Activated T-cell treated with anti-CD3 and anti-CD28 coated beads, Interleukin-2, amount 50 U/mL, for 24 hours (primary cell): ENCODE measurements at regions not wholly inside any gene's neighbourhood (a gene's known extent, or its start where the extent isn't known, plus 50 kb on each side); places are given as distances from the start of the nearest gene placed in this dataset.
"Not testable (repeated sequence)": the region's sequence is repeated elsewhere in the genome, so short reads cannot be mapped to it uniquely, and the experiment has no call there.

ENCODE experiments used
- DNase-seq: peaks from one replicate; pipeline ENCODE4 v3.0.0-alpha.2; 2020
- H3K27ac Mint-ChIP-seq: 2 replicates; pipeline ENCODE4 v1.8.0; 2020; ENCODE audit warnings: mild to moderate bottlenecking, mixed read lengths
- H3K27me3 Mint-ChIP-seq: 2 replicates; pipeline ENCODE4 v1.8.0; 2020; ENCODE audit warnings: mixed read lengths
- H3K36me3 Mint-ChIP-seq: 2 replicates; pipeline ENCODE4 v1.8.0; 2020; ENCODE audit warnings: low read depth, mixed read lengths
- H3K4me1 Mint-ChIP-seq: 2 replicates; pipeline ENCODE4 v1.8.0; 2020; ENCODE audit warnings: low read depth, mixed read lengths
- H3K4me3 Mint-ChIP-seq: 2 replicates; pipeline ENCODE4 v1.8.0; 2020; ENCODE audit warnings: mild to moderate bottlenecking, moderate library complexity, mixed read lengths
- H3K9me3 Mint-ChIP-seq: 2 replicates; pipeline ENCODE4 v1.8.0; 2020; ENCODE audit warnings: mixed read lengths

DNA sequence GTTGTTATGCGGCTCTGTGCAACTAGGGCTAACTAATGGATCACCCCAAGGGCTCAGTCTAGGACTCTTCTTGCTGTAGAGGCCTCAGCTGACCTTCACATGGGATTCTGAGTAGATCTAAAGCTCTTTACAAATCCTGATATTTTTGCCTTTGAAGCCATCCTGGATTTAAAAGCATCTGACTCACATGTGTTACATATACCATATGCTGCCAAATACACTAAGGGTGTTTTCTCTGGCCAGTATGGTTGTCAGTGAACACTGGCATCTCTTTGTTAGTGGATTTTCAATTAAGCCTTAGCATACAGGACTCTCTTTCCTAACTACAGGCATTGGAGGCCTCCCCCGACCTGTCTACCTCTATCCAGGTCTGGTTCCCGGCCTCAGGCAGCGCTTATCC lies 992.8 kb upstream of the FANCL start:
- no peaks in the 10 kb centered on the region for H3K9me3 Mint-ChIP-seq
- H3K27me3 Mint-ChIP-seq = no peaks in the 10 kb centered on the region
- no peak for DNase-seq
- no peak overlapping the region for H3K4me3 Mint-ChIP-seq
- H3K36me3 Mint-ChIP-seq = no peaks in the 10 kb centered on the region
- H3K4me1 Mint-ChIP-seq = no peaks in the 10 kb centered on the region
- no peak overlapping the region for H3K27ac Mint-ChIP-seq

DNA sequence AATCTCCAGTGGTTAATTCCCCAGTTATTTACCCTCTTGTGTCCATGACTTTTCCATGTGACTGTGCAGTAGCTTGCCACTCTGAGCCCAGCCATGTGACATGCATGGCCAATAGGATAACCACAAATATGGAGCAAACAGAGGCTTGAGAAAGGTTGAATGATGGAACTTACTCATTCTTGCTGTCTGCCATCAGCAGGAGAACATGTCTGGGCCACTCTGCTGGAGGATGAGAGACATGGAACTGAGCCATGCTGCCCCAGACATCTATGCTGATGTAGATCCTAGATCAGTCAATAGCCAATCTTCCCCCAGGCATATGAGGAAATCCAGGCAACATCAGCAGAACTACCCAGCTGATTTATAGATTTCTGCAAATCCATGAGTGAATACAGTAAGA lies 992.3 kb upstream of the FANCL start:
- no peak overlapping the region for H3K4me3 Mint-ChIP-seq
- H3K9me3 Mint-ChIP-seq = no peaks in the 10 kb centered on the region
- no peaks in the 10 kb centered on the region for H3K4me1 Mint-ChIP-seq
- DNase-seq = no peak
- H3K36me3 Mint-ChIP-seq = no peaks in the 10 kb centered on the region
- no peak overlapping the region for H3K27ac Mint-ChIP-seq
- H3K27me3 Mint-ChIP-seq = no peaks in the 10 kb centered on the region

DNA sequence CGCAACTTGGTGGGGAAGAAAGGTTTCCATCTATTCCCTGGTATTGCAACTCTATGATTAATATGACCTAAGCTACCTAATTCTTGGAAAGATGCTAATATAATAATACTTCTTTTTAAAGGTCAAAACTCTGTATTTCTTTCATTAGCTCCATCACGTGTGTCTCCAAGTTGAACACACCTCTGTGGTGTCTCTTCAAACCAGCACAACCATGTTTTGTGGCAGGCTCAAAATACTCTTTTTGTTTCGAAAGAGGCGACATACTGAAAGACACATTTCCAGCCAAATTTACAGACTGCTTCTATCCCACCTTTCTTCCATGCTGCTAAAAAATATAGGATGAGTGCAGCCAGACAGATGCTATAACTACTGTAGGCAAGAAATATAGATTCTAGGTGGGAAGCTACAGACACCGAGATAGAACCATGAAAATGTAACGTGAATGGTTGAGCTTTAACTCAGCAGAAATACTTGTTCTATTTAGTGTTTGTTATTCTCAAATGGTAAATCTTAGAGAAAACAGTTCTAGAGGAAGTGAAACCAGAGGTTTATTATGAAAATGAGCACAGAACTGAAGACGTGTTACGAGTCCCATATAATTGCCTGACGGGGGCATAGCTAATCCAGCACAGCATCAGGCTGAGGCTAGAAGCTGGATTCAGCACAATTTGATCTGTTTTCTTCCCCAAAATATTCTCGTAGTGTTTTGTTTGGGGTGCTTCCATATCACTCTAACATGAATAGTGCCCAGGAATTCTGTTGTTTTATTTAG lies 991.5 kb upstream of the FANCL start:
- H3K4me3 Mint-ChIP-seq = no peak overlapping the region
- H3K4me1 Mint-ChIP-seq = no peaks in the 10 kb centered on the region
- H3K9me3 Mint-ChIP-seq = no peaks in the 10 kb centered on the region
- no peaks in the 10 kb centered on the region for H3K36me3 Mint-ChIP-seq
- H3K27ac Mint-ChIP-seq = no peak overlapping the region
- no peak for DNase-seq
- no peaks in the 10 kb centered on the region for H3K27me3 Mint-ChIP-seq

DNA sequence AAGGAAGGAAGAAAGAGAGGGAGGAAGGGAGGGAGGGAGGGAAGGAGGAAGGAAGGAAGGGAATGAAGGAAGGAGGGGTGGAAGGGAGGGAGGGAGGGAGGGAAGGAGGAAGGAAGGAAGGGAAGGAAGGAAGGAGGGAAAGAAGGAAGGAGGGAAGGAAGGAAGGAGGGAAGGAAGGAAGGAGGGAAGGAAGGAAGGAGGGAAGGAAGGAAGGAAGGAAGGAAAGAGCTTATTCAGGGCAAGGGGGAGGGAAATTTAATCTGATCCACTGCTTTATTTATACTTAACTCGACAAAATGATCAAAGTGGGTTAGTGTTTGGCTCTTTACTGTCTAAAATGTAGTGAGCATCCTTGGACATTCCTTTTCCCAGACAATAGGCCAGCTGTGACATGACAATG lies 985.2 kb upstream of the FANCL start:
- DNase-seq, H3K27ac Mint-ChIP-seq, H3K9me3 Mint-ChIP-seq, H3K4me3 Mint-ChIP-seq, H3K36me3 Mint-ChIP-seq, H3K4me1 Mint-ChIP-seq, H3K27me3 Mint-ChIP-seq: not testable (repeated sequence)

DNA sequence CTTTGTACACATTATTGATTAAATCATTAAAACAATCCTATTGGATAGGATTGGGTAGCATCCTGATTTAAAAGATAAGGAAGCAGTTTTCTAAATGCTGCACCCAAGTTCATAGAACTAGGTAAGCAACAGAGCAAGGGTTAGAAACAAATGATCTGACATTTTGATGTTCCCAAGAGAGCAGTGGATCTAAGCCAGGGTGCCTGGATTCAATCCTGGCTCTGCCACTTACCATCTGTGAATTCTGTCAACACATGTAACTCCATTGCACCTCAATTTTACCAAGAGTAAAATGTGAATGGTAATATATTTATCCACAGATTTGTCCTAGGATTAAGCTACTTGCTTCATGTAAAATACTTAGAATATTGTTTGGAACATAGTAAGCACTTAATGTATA lies 982.6 kb upstream of the FANCL start:
- DNase-seq = no peak
- no peaks in the 10 kb centered on the region for H3K4me1 Mint-ChIP-seq

DNA sequence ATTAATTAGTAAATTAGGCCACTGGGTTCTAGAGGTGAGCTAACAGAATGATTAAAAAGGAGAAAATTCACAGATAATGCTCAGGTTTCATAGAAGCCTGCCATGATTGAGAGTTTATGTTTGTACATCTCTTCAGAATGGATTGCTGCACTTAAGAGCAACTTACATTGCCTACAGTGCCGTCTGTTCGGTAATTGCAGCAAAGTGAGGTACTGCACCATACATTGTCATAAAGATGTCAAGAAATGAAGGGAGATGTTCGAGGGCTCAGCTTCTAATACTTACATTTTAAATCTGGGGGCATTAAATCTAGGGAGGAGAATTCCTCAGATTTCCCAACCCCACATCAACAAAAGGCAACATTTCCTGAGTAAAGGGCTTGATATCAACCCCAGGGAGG lies 976.2 kb upstream of the FANCL start:
- Mint-ChIP-seq H3K4me3 (no peak overlapping the region), H3K9me3 (no peaks in the 10 kb centered on the region), H3K4me1 (no peaks in the 10 kb centered on the region), H3K36me3 (no peaks in the 10 kb centered on the region), H3K27me3 (no peaks in the 10 kb centered on the region), H3K27ac (no peak overlapping the region)
- DNase-seq = no peak

More for the DNA sequence above, 982.6 kb upstream of the FANCL start:
- no peaks in the 10 kb centered on the region for H3K9me3 Mint-ChIP-seq
- H3K27me3 Mint-ChIP-seq = no peaks in the 10 kb centered on the region
- H3K36me3 Mint-ChIP-seq = no peaks in the 10 kb centered on the region
- H3K4me3 Mint-ChIP-seq = no peak overlapping the region
- no peak overlapping the region for H3K27ac Mint-ChIP-seq

- no peak for DNase-seq
- Mint-ChIP-seq H3K27me3 (no peaks in the 10 kb centered on the region), H3K36me3 (no peaks in the 10 kb centered on the region), H3K4me1 (no peaks in the 10 kb centered on the region), H3K27ac (no peak overlapping the region), H3K4me3 (no peak overlapping the region), H3K9me3 (no peaks in the 10 kb centered on the region)
Observed at GRCh38 chr2:59206361-59206760, 965.2 kb upstream of the FANCL start.

DNA sequence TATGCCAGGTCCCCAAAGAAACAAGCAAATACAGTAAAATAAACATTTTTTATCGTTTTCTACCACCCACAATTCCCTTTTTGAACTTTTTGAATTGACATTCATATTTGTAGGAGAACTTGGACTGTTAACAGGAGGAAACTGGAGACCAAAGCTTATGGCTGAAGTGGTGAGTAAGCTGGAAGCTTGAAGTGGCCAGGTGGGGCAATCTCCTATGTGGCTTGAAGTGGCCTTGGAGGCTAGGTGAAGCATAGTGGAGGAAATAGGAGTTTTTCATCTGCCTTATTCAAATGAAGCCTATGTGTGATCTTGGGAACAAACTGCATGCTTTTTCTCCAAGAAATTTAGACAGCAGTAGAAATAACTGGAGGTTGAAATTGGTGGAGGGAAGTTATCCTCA lies 962.9 kb upstream of the FANCL start:
- H3K4me3 Mint-ChIP-seq = no peak overlapping the region
- DNase-seq = no peak
- H3K36me3 Mint-ChIP-seq = no peaks in the 10 kb centered on the region
- H3K4me1 Mint-ChIP-seq = no peaks in the 10 kb centered on the region
- H3K9me3 Mint-ChIP-seq = no peaks in the 10 kb centered on the region
- H3K27me3 Mint-ChIP-seq = no peaks in the 10 kb centered on the region
- no peak overlapping the region for H3K27ac Mint-ChIP-seq

GRCh38 chr2:59196491-59196890 lies 955.4 kb upstream of the FANCL start:
- H3K9me3 Mint-ChIP-seq = no peaks in the 10 kb centered on the region
- no peak for DNase-seq
- H3K4me1 Mint-ChIP-seq = no peaks in the 10 kb centered on the region
- no peaks in the 10 kb centered on the region for H3K27me3 Mint-ChIP-seq
- H3K27ac Mint-ChIP-seq = no peak overlapping the region
- no peaks in the 10 kb centered on the region for H3K36me3 Mint-ChIP-seq
- H3K4me3 Mint-ChIP-seq = no peak overlapping the region

DNA sequence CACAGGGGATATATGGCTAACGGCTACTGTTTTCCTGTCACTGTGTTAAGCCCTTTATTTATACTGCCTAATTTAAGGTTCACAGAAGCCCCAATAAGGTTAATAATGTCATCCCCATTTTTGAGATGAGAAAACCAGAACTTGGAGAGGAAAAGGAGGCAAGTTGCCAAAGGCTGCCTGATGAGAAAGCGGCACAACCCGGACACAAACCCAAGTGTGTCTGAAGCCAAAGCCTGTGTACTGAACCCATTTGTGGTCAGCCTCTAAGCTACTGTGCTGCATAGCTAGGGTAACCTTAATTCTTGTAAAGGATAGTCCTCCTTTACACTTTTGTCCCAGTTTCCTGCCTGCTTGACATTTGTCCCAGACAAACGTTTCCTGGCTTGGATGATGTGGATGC lies 954.7 kb upstream of the FANCL start:
- no peaks in the 10 kb centered on the region for H3K27me3 Mint-ChIP-seq
- no peak overlapping the region for H3K27ac Mint-ChIP-seq

GRCh38 chr2:59191781-59192180 lies 950.7 kb upstream of the FANCL start:
- Mint-ChIP-seq H3K4me3 (no peak overlapping the region), H3K36me3 (no peaks in the 10 kb centered on the region), H3K9me3 (no peaks in the 10 kb centered on the region), H3K27me3 (no peaks in the 10 kb centered on the region), H3K27ac (no peak overlapping the region), H3K4me1 (no peaks in the 10 kb centered on the region)
- DNase-seq = no peak

More for the DNA sequence above, 954.7 kb upstream of the FANCL start:
- H3K4me1 Mint-ChIP-seq = no peaks in the 10 kb centered on the region
- H3K9me3 Mint-ChIP-seq = no peaks in the 10 kb centered on the region
- no peak for DNase-seq
- H3K36me3 Mint-ChIP-seq = no peaks in the 10 kb centered on the region
- no peak overlapping the region for H3K4me3 Mint-ChIP-seq

DNA sequence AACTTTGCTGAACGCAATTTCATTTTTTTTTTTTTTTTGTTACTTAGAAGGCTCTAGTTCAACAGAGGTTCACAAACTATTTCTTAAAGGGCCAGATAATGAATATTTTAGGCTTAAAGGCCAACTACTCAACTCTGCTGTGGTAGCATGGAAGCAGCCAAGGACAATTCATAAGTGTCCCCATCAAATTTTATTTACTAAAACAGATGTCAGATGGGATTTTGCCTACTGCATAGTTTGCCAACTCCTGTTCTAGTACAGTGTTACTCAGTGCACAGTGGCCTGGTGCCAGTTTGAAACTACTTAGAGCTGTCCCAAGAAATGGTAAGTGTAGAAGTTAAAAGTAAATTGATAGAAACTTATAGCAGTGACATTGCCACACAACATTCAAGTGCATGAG lies 949.4 kb upstream of the FANCL start:
- Mint-ChIP-seq H3K27me3 (no peaks in the 10 kb centered on the region), H3K4me1 (no peaks in the 10 kb centered on the region), H3K9me3 (no peaks in the 10 kb centered on the region), H3K4me3 (no peak overlapping the region), H3K36me3 (no peaks in the 10 kb centered on the region), H3K27ac (no peak overlapping the region)
- no peak for DNase-seq

DNA sequence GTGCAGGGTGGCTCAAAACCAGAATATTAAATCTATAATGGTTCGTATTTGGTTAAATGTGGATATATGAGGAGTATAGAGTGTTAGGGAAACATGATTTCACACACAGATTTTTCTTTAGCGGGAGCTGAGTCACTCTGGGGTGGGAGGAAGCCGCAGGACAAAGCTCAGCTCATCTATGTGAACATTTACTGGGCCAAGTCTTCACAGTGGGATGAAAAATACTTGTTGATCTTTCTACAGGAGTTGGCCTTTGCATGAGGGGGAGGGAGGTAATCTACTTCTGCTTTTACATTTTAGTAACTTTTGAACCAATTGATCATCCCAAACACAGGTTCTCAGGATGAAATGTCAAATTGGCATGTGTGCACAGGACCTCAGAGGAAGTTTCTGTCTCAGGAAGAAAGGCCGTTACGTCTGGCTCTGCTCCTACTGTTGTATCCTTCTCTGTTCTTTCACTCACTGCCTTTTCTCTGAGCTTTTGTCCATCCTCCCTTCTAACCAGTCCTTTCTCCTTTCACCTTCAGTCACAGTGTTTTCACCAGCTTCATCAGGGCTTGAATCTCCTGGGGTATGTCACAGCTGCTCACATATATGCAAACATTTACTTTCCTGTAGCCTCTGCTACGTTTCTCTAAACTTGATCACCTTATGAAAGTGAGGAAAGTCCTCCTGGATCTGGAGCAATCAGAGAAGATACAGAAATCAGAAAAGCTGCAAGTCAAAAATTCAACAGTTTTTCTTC lies 943.3 kb upstream of the FANCL start:
- no peak for DNase-seq
- Mint-ChIP-seq H3K27me3 (no peaks in the 10 kb centered on the region), H3K4me1 (no peaks in the 10 kb centered on the region), H3K9me3 (no peaks in the 10 kb centered on the region), H3K27ac (no peak overlapping the region), H3K4me3 (no peak overlapping the region), H3K36me3 (no peaks in the 10 kb centered on the region)

GRCh38 chr2:59183070-59183469 lies 941.9 kb upstream of the FANCL start:
- no peaks in the 10 kb centered on the region for H3K36me3 Mint-ChIP-seq
- no peaks in the 10 kb centered on the region for H3K27me3 Mint-ChIP-seq
- no peak for DNase-seq
- no peaks in the 10 kb centered on the region for H3K4me1 Mint-ChIP-seq
- no peaks in the 10 kb centered on the region for H3K9me3 Mint-ChIP-seq
- no peak overlapping the region for H3K4me3 Mint-ChIP-seq
- no peak overlapping the region for H3K27ac Mint-ChIP-seq

DNA sequence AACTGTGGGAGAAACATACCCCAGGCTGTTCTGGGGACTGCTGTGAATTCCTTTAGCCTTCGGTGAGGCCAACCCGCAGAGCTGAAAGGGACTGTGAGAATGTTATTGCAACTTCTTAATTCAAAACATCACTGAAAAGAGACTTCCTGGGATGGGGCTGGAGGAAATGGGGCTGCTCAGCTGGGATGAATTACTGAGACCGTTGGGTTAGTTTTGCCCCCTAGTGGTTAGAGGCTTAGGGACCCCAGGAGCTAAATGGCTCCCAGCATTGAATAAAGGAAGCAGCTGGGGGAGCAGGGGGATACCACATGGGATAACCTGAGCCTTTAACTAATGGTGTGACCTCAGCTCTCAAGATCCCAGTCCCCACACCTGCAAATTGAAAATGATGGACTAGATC lies 941.1 kb upstream of the FANCL start:
- Mint-ChIP-seq H3K27me3 (no peaks in the 10 kb centered on the region), H3K4me1 (no peaks in the 10 kb centered on the region), H3K27ac (no peak overlapping the region), H3K4me3 (no peak overlapping the region), H3K9me3 (no peaks in the 10 kb centered on the region), H3K36me3 (no peaks in the 10 kb centered on the region)
- no peak for DNase-seq
